GM12865 (cell line): ENCODE measurements at regions not wholly inside any gene's neighbourhood (a gene's known extent, or its start where the extent isn't known, plus 50 kb on each side); places are given as distances from the start of the nearest gene placed in this dataset.
A peak's percentile ranks its signal among the peaks of the same experiment; 100 is the strongest.
"Not testable (repeated sequence)": the region's sequence is repeated elsewhere in the genome, so short reads cannot be mapped to it uniquely, and the experiment has no call there.

Experiments used
- DNase-seq: peaks from one replicate; pipeline ENCODE4 v3.0.0; 2010; ENCODE audit warnings: low read depth
- H3K4me3 ChIP-seq: 2 replicates; pipeline ENCODE4 v1.5.1; 2011; ENCODE audit warnings: mild to moderate bottlenecking, low read depth, low read length, control low read depth
- TF ChIP-seq, protein P1 (sequence below): IDR thresholded peaks from 2 replicates; pipeline ENCODE4 v1.5.1; 2011; ENCODE audit warnings: low read length, control low read depth, low read depth, inconsistent platforms; ENCODE audit not compliant: insufficient read depth; ENCODE audit errors: missing control alignments

DNA sequence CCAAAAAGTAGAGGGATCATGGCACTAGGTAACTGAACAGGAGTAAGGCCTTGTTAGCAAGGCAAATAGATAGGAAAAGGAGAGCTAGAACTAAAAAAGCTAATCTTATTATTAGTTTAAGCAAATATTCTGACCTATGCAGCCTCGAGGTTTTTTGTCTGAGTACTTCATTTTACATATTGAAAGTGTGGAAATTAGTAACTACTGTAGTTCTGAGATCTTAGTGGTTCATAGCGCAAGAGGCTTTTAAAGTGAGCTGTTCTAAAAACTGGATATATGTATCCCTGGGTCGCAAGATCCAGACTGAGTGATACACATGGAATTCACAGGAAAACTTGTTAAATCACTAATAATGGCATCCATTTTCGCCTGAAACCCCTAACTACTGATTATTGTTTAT is 411.0 kb upstream of the SOX5 start:
- H3K4me3 ChIP-seq, result no peak overlapping the region
- TF ChIP-seq, protein P1, sequence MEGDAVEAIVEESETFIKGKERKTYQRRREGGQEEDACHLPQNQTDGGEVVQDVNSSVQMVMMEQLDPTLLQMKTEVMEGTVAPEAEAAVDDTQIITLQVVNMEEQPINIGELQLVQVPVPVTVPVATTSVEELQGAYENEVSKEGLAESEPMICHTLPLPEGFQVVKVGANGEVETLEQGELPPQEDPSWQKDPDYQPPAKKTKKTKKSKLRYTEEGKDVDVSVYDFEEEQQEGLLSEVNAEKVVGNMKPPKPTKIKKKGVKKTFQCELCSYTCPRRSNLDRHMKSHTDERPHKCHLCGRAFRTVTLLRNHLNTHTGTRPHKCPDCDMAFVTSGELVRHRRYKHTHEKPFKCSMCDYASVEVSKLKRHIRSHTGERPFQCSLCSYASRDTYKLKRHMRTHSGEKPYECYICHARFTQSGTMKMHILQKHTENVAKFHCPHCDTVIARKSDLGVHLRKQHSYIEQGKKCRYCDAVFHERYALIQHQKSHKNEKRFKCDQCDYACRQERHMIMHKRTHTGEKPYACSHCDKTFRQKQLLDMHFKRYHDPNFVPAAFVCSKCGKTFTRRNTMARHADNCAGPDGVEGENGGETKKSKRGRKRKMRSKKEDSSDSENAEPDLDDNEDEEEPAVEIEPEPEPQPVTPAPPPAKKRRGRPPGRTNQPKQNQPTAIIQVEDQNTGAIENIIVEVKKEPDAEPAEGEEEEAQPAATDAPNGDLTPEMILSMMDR, result no peak
- peak; percentile 8 for DNase-seq

DNA sequence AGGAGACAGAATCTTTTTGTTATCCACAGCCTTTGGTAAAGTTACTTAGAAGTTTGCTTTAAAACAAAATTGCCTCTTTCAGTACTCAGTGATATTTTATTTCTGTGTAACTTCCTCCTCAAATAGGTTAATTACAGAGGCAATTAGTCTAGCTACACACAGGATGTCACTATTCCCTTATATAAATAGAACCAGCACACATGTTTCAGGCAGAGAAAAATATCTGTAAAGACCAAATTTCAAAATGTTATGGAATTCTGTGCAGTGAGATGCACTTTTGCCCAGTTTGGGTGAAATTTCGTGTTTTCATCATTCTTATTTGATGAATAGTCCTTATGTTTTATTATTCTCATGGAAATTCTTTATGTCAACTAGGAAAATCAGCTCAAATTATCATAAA is 410.6 kb upstream of the SOX5 start:
- TF ChIP-seq, protein P1, result no peak
- DNase-seq, result no peak
- no peak overlapping the region for H3K4me3 ChIP-seq

DNA sequence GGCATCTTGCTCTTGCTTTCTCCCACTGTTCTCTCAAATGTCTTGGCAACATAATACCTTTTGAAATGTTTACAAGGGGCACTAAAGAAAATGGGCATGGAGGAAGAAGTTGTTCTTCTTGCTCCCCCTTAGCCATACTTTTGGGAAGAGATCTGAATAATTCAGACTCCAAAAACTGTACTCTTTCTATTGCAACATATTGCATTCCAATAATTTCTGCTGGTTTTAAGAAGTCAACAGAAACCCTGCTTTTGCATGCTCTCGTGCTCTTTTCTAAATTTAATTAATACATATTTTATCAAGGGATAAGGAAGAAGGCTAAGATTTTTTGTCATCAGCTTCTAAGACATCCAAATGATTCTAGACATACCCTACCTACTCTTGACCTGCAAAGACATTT is 409.9 kb upstream of the SOX5 start:
- H3K4me3 ChIP-seq, result no peak overlapping the region
- no peak for DNase-seq
- TF ChIP-seq, protein P1, result no peak

DNA sequence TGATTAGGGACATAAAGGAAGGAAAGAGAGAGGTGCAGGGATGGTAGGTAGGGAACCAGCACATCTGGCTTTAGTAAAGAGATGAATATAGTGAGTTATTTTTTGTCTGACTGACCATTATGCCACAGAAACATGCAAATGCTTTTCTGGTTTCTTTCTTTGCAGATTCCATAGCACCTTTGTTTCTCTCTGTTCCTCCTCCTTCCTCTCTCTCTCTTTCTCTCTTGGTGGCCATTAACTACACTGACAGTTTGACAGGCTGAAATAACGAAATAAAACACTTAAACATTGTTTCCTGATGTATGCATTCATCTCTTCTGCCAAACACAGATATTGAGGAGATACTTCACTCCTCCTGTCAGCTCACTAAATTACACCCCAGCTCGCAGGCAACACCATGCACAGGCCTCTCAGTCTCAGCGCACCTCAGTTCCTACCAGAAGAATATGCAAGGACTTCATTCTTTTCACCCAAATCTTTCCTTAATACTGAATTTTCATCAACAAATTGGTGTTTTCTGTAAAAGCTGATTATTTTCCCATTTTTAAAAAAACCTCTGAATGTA is 406.9 kb upstream of the SOX5 start:
- peak; percentile 15 for DNase-seq
- TF ChIP-seq, protein P1, result no peak
- H3K4me3 ChIP-seq, result no peak overlapping the region

DNA sequence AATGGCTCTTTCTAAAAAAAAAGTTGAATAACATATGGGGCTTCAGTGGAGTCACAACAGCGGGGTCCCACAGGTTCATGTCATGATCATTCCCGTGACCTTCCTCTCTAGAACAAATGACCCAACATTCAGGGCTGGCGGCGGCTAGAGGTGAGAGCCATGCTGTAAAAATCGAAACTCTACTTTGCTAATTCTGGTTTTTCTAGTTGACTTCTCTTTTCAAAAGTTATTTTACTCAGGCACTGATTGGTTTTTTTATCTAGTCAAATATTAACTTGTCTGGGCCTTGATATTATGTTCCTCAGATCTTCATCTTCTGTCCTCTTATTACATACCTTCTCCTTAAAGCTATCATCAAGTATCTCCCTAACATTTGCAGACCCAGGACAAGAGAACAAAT is 402.9 kb upstream of the SOX5 start:
- TF ChIP-seq, protein P1, result no peak
- no peak overlapping the region for H3K4me3 ChIP-seq

DNA sequence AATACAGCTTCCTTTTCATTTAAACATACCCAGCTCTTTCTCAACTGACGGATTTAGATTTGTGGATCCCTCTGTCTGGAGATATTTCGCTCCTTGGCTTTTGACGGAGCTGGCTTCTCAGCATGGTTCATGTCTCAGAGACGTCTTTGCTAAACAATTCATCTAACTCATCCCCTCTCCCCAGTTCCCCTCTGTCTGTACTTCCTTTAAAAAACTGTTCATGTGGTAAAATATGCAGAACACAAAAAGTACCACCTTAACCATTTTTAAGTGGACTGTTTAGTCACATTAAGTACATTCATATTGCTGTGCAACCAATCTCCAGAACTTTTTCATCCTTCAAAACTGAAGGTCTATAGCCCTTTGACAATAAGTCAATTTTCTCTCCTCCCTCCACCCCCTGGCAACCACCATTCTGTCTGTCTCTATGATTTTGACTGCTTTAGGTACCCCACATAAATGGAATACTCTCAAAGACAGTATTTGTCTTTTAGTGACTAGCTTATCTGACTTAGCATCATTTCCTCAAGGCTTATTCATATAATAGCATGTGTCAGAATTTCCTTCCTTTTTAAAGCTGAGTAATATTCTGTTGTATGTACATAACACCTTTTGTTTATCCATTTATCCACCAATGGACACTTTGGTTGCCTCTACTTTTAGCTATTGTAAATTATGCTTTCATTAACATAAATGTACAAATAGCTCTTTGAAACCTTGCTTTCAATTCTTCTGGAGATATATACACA is 399.8 kb upstream of the SOX5 start:
- H3K4me3 ChIP-seq, result no peak overlapping the region
- TF ChIP-seq, protein P1, result no peak
- DNase-seq, result no peak

More for the DNA sequence above, 402.9 kb upstream of the SOX5 start:
- DNase-seq, result no peak

DNA sequence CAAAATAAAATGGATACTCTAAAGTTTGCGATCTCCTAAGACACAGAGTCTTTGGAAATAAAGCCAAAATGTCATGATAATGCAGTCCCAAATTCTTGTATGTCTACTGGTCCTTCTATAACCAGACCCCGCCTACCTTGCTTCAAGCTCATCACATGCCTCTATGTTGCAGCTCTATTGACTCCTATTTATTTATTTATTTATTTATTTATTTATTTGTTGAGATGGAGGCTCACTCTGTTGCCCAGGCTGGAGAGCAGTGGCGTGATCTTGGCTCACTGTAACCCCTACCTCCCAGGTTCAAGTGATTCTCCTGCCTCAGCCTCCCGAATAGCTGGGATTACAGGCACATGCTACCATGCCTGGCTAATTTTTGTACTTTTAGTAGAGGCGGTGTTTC is 398.7 kb upstream of the SOX5 start:
- DNase-seq, H3K4me3 ChIP-seq: not testable (repeated sequence)
